ENCODE measurements at regions not wholly inside any gene's neighbourhood (a gene's known extent, or its start where the extent isn't known, plus 50 kb on each side); places are given as distances from the start of the nearest gene placed in this dataset.

GRCh38 chr10:80708185-80708584, 170.5 kb downstream of the SH2D4B start:
- no peak overlapping the region for H3K4me3 ChIP-seq (ENCODE audit: low read length)
- DNase-seq (ENCODE audit: low read depth): no peak

DNA sequence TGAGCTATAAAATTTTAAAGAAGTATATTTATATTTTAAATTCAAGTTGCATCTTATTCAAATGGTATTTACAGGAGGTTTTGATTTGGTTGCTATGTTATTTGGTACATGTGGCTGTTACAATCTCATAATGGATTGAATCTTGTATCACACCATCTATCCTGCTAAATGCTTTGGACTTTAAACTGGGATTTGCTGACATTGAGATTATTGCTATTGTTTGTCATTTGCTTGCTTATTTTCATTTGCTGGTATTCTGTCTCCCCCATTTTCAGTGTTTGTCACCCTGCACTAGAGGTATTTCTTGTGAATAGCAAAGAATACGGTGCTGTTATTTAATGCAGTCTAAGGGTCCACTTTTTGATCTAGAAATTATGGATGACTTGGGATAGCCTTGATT, 171.1 kb downstream of the SH2D4B start:
- no peak overlapping the region for H3K4me3 ChIP-seq (ENCODE audit: low read length)
- TF ChIP-seq, protein P1, sequence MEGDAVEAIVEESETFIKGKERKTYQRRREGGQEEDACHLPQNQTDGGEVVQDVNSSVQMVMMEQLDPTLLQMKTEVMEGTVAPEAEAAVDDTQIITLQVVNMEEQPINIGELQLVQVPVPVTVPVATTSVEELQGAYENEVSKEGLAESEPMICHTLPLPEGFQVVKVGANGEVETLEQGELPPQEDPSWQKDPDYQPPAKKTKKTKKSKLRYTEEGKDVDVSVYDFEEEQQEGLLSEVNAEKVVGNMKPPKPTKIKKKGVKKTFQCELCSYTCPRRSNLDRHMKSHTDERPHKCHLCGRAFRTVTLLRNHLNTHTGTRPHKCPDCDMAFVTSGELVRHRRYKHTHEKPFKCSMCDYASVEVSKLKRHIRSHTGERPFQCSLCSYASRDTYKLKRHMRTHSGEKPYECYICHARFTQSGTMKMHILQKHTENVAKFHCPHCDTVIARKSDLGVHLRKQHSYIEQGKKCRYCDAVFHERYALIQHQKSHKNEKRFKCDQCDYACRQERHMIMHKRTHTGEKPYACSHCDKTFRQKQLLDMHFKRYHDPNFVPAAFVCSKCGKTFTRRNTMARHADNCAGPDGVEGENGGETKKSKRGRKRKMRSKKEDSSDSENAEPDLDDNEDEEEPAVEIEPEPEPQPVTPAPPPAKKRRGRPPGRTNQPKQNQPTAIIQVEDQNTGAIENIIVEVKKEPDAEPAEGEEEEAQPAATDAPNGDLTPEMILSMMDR (conservative IDR thresholded peaks at IDR 0.05; ENCODE audit: low read depth, low read length): no peak
- no peak for DNase-seq (ENCODE audit: low read depth)

More at GRCh38 chr10:80708185-80708584, 170.5 kb downstream of the SH2D4B start:
- TF ChIP-seq, protein P1 (conservative IDR thresholded peaks at IDR 0.05; ENCODE audit: low read depth, low read length): no peak

DNA sequence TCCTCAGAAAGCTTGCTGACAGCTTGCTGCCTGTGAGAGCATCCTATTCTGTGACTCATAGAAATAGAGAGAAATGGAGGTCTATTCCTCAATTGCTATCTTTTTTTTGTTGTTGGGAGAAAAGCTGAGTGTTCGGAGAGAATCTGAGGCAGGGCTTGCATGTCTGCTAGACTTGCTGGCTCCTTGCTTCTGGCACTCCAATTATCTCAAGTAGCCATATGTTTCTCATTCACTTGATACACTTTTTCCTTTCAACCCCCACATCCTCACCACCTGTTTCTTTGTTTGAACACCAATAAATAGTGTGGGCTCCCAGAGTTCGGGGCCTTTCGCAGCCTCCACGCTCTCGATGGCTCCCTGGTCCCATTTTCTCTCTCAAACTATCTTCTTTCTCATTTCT, 172.2 kb downstream of the SH2D4B start:
- no peak overlapping the region for H3K4me3 ChIP-seq (ENCODE audit: low read length)
- TF ChIP-seq, protein P1 (conservative IDR thresholded peaks at IDR 0.05; ENCODE audit: low read depth, low read length): no peak
- no peak for DNase-seq (ENCODE audit: low read depth)

GRCh38 chr10:80713398-80713928, 175.8 kb downstream of the SH2D4B start:
- TF ChIP-seq, protein P1 (conservative IDR thresholded peaks at IDR 0.05; ENCODE audit: low read depth, low read length): no peak
- no peak for DNase-seq (ENCODE audit: low read depth)
- no peak overlapping the region for H3K4me3 ChIP-seq (ENCODE audit: low read length)

- TF ChIP-seq, protein P1 (conservative IDR thresholded peaks at IDR 0.05; ENCODE audit: low read depth, low read length): no peak
- no peak overlapping the region for H3K4me3 ChIP-seq (ENCODE audit: low read length)
- no peak for DNase-seq (ENCODE audit: low read depth)
Observed at GRCh38 chr10:80714566-80714965, 176.9 kb downstream of the SH2D4B start.

- DNase-seq (ENCODE audit: low read depth): no peak
- TF ChIP-seq, protein P1 (conservative IDR thresholded peaks at IDR 0.05; ENCODE audit: low read depth, low read length): no peak
Observed at GRCh38 chr10:80718024-80718423, 180.3 kb downstream of the SH2D4B start.

DNA sequence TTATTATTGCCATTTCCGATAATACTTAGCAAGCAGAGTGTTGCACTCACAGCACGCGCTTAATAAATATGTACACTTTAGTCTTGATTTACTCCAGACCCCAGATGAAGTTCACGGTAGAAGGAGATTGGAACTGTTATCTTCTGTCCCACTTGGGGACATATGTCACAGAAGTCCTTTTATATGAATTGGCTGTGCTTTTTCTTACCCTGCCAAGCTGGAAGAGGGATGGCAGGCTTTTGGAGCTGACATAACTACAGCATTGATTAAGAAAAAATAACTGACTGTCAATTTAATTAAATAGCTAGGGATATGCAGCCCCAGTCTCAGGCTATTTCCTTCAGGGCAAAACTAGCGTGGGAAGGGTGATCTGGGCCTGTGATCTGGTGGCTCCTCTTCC, 182.2 kb downstream of the SH2D4B start:
- TF ChIP-seq, protein P1 (conservative IDR thresholded peaks at IDR 0.05; ENCODE audit: low read depth, low read length): no peak
- no peak overlapping the region for H3K4me3 ChIP-seq (ENCODE audit: low read length)
- DNase-seq (ENCODE audit: low read depth): no peak

More at GRCh38 chr10:80718024-80718423, 180.3 kb downstream of the SH2D4B start:
- H3K4me3 ChIP-seq (ENCODE audit: low read length): no peak overlapping the region

Measured in retinal pigment epithelial cell (primary cell).